ENCODE measurements at regions not wholly inside any gene's neighbourhood (a gene's known extent, or its start where the extent isn't known, plus 50 kb on each side); places are given as distances from the start of the nearest gene placed in this dataset.

DNA sequence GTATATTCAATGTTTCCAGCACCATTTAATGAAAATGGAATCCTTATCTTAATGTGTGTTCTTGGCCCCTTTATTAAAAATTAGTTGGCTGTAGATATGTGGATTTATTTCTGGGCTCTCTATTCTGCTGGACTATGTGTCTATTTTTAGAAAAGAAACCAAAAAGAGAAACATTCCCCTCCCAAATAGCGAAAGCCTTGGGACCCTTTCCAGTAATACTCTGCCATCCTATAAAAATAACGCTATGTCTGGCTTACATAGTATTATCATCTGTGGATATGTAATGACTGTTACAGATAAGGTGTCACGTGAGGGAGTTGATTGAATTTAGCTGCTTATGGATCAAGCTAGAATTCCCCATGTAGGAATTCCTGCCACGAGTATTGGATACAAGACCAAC lies 279.3 kb upstream of the KIF2B start:
- TF ChIP-seq, protein P1, sequence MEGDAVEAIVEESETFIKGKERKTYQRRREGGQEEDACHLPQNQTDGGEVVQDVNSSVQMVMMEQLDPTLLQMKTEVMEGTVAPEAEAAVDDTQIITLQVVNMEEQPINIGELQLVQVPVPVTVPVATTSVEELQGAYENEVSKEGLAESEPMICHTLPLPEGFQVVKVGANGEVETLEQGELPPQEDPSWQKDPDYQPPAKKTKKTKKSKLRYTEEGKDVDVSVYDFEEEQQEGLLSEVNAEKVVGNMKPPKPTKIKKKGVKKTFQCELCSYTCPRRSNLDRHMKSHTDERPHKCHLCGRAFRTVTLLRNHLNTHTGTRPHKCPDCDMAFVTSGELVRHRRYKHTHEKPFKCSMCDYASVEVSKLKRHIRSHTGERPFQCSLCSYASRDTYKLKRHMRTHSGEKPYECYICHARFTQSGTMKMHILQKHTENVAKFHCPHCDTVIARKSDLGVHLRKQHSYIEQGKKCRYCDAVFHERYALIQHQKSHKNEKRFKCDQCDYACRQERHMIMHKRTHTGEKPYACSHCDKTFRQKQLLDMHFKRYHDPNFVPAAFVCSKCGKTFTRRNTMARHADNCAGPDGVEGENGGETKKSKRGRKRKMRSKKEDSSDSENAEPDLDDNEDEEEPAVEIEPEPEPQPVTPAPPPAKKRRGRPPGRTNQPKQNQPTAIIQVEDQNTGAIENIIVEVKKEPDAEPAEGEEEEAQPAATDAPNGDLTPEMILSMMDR (IDR thresholded peaks at IDR 0.05 in 4 of 5, conservative IDR thresholded peaks at IDR 0.05 in 1 of 5): no peak
- no peak for TF ChIP-seq POLR2A (IDR thresholded peaks at IDR 0.05)
